Natural killer cell (primary cell): ENCODE measurements at regions not wholly inside any gene's neighbourhood (a gene's known extent, or its start where the extent isn't known, plus 50 kb on each side); places are given as distances from the start of the nearest gene placed in this dataset.
"Not testable (repeated sequence)": the region's sequence is repeated elsewhere in the genome, so short reads cannot be mapped to it uniquely, and the experiment has no call there.

Source experiments
- ATAC-seq, 3 donors: fragments of 150-1000 bp in 2 of 3; fragments of 200-7000 bp in 1 of 3; cut with Tn5 transposase; 1 replicate in 1 of 3; 2 replicates in 2 of 3; pipeline ENCODE4 v1.10.0; 2021; ENCODE audit warnings: mild to moderate bottlenecking in 2 of 3, moderate library complexity in 2 of 3
- DNase-seq, 2 donors: peaks; one replicate each; pipeline versions ENCODE4 v3.0.0 to v3.0.0-alpha.2; 2013 to 2021; ENCODE audit warnings: mixed read lengths in 1 of 2
- H3K27ac ChIP-seq: one replicate; pipeline ENCODE4 v1.5.1; 2013; ENCODE audit warnings: mild to moderate bottlenecking, low read length
- H3K27me3 ChIP-seq: one replicate; pipeline ENCODE4 v1.6.1; 2013; ENCODE audit warnings: low read length; ENCODE audit not compliant: control insufficient read depth, insufficient read depth
- H3K36me3 ChIP-seq: one replicate; pipeline ENCODE4 v1.6.1; 2013; ENCODE audit warnings: low read length; ENCODE audit not compliant: control insufficient read depth, insufficient read depth
- H3K4me1 ChIP-seq: one replicate; pipeline ENCODE4 v1.6.1; 2013; ENCODE audit warnings: low read length; ENCODE audit not compliant: control insufficient read depth, insufficient read depth
- H3K4me3 ChIP-seq: one replicate; pipeline ENCODE4 v1.5.1; 2013; ENCODE audit warnings: low read length
- H3K9me3 ChIP-seq: one replicate; pipeline ENCODE4 v1.6.1; 2013; ENCODE audit warnings: low read length; ENCODE audit not compliant: control insufficient read depth, insufficient read depth
- H3K27ac Mint-ChIP-seq, 2 donors: one replicate each; pipeline ENCODE4 v1.8.0; 2022; ENCODE audit warnings: mild to moderate bottlenecking in 2 of 2, mixed read lengths in 2 of 2, moderate library complexity in 1 of 2
- H3K27me3 Mint-ChIP-seq, 2 donors: one replicate each; pipeline ENCODE4 v1.8.0; 2022; ENCODE audit warnings: low read depth in 2 of 2, mixed read lengths in 2 of 2
- H3K36me3 Mint-ChIP-seq: one replicate; pipeline ENCODE4 v1.8.0; 2022; ENCODE audit warnings: mixed read lengths
- H3K4me1 Mint-ChIP-seq, 2 donors: one replicate each; pipeline ENCODE4 v1.8.0; 2022; ENCODE audit warnings: mixed read lengths in 2 of 2
- H3K4me3 Mint-ChIP-seq: one replicate; pipeline ENCODE4 v1.8.0; 2022; ENCODE audit warnings: mild to moderate bottlenecking, moderate library complexity, mixed read lengths
- H3K9me3 Mint-ChIP-seq, 2 donors: one replicate each; pipeline ENCODE4 v1.8.0; 2022; ENCODE audit warnings: mixed read lengths in 2 of 2
- CTCF ChIP-seq: fragments of 200-600 bp; IDR thresholded peaks from one replicate; pipeline ENCODE4 v1.8.0; 2022; ENCODE audit warnings: antibody characterized with exemption
- WGBS: methylation state at CpG from one replicate; pipeline ENCODE4 v1.1.7; 2013; ENCODE audit warnings: missing lambda C conversion rate; ENCODE audit not compliant: insufficient coverage; 5-methylcytosine and 5-hydroxymethylcytosine counted together
- intact Hi-C: fragments of 100-400 bp; cut with micrococcal nuclease; formaldehyde crosslinking; loops from one replicate; pipeline ENCODE4 v1.14.2; 2022

GRCh38 chr10:118827053-118827452 lies 72.3 kb upstream of the CACUL1 start:
- WGBS = 64% methylated on average over 1 of the region's 1 CpG
- H3K4me3 ChIP-seq = no peak overlapping the region
- no peak overlapping the region for H3K27ac ChIP-seq
- no peaks in the 10 kb centered on the region for H3K27me3 ChIP-seq
- no peak for ATAC-seq
- H3K36me3 ChIP-seq = no peaks in the 10 kb centered on the region
- Mint-ChIP-seq H3K4me1 (no peaks in the 10 kb centered on the region), H3K27me3 (no peaks in the 10 kb centered on the region), H3K36me3 (no peaks in the 10 kb centered on the region), H3K9me3 (no peaks in the 10 kb centered on the region), H3K4me3 (no peak overlapping the region), H3K27ac (no peak overlapping the region)
- no peak for TF ChIP-seq CTCF
- H3K4me1 ChIP-seq = no peaks in the 10 kb centered on the region
- no peaks in the 10 kb centered on the region for H3K9me3 ChIP-seq
- intact Hi-C loops = no loop called here
- DNase-seq = no peak

GRCh38 chr10:118827466-118828155 lies 72.8 kb upstream of the CACUL1 start:
- no peak for TF ChIP-seq CTCF
- Histone ChIP-seq H3K36me3 (no peaks in the 10 kb centered on the region), H3K9me3 (no peaks in the 10 kb centered on the region), H3K4me3 (no peak overlapping the region), H3K4me1 (no peaks in the 10 kb centered on the region), H3K27me3 (no peaks in the 10 kb centered on the region), H3K27ac (no peak overlapping the region)
- Mint-ChIP-seq H3K9me3 (no peaks in the 10 kb centered on the region), H3K36me3 (no peaks in the 10 kb centered on the region), H3K4me1 (no peaks in the 10 kb centered on the region), H3K27ac (no peak overlapping the region), H3K27me3 (no peaks in the 10 kb centered on the region), H3K4me3 (no peak overlapping the region)
- intact Hi-C loops = no loop called here
- ATAC-seq (no peak), DNase-seq (no peak)
- 87% methylated on average over 6 of the region's 7 CpGs for WGBS

GRCh38 chr10:118832241-118832651 lies 77.5 kb upstream of the CACUL1 start:
- no peaks in the 10 kb centered on the region for H3K9me3 Mint-ChIP-seq
- no peak for TF ChIP-seq CTCF
- Histone ChIP-seq H3K9me3 (no peaks in the 10 kb centered on the region), H3K4me3 (no peak overlapping the region), H3K27ac (no peak overlapping the region), H3K4me1 (no peaks in the 10 kb centered on the region), H3K27me3 (no peaks in the 10 kb centered on the region), H3K36me3 (no peaks in the 10 kb centered on the region)
- intact Hi-C loops = no loop called here
- no peak overlapping the region for H3K4me3 Mint-ChIP-seq
- no peak overlapping the region for H3K27ac Mint-ChIP-seq
- no peaks in the 10 kb centered on the region for H3K4me1 Mint-ChIP-seq
- no peaks in the 10 kb centered on the region for H3K36me3 Mint-ChIP-seq
- 47% methylated on average over 7 of the region's 7 CpGs for WGBS
- DNase-seq = no peak
- H3K27me3 Mint-ChIP-seq = no peaks in the 10 kb centered on the region
- no peak for ATAC-seq

GRCh38 chr10:118834370-118834769 lies 79.6 kb upstream of the CACUL1 start:
- H3K4me3 ChIP-seq, intact Hi-C loops, H3K36me3 Mint-ChIP-seq, H3K36me3 ChIP-seq, H3K27ac Mint-ChIP-seq, H3K4me1 Mint-ChIP-seq, H3K27me3 ChIP-seq, H3K27ac ChIP-seq, H3K9me3 Mint-ChIP-seq, DNase-seq, ATAC-seq, H3K27me3 Mint-ChIP-seq, H3K4me1 ChIP-seq, H3K9me3 ChIP-seq, H3K4me3 Mint-ChIP-seq: not testable (repeated sequence)
- WGBS = 62% methylated on average over 3 of the region's 5 CpGs
